GM10266 (cell line): ENCODE measurements at regions not wholly inside any gene's neighbourhood (a gene's known extent, or its start where the extent isn't known, plus 50 kb on each side); places are given as distances from the start of the nearest gene placed in this dataset.

Source experiments
- DNase-seq: peaks from one replicate; pipeline ENCODE4 v3.0.0; 2012; ENCODE audit errors: extremely low spot score
- TF ChIP-seq, protein P1 (sequence below): IDR thresholded peaks from 2 replicates; pipeline ENCODE4 v1.5.1; 2012; ENCODE audit warnings: mild to moderate bottlenecking, low read depth; ENCODE audit not compliant: control insufficient read depth, insufficient read depth; ENCODE audit errors: missing control alignments

DNA sequence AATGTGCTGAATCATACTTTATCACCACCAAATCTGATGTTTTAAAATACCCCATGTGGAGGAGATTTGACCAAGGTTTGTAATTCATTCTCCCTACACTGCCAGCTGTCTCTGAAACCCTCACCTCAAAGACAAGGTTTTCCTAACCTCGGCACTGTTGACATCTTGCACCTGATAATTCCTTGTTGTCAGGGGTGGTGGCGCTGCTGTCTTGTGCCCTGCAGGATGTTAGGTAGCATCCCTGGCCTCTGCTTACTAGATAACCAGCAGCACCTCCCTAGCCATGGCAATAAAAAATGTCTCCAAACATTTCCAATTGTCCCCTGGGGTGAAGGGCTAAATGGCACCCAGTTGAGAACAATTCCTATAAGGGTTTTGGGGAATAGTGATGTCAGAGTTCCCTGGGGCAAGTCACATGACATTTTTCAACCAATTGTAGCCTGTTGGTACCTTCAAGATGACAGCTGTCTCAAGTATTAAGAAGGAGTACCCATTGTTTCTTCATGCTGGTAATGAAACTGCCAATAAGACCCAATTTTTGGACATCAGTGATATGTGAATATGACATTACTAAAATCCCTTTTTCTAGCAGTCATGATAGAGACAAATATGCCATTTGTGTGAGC is 160.6 kb upstream of the PLCXD3 start:
- TF ChIP-seq, protein P1, sequence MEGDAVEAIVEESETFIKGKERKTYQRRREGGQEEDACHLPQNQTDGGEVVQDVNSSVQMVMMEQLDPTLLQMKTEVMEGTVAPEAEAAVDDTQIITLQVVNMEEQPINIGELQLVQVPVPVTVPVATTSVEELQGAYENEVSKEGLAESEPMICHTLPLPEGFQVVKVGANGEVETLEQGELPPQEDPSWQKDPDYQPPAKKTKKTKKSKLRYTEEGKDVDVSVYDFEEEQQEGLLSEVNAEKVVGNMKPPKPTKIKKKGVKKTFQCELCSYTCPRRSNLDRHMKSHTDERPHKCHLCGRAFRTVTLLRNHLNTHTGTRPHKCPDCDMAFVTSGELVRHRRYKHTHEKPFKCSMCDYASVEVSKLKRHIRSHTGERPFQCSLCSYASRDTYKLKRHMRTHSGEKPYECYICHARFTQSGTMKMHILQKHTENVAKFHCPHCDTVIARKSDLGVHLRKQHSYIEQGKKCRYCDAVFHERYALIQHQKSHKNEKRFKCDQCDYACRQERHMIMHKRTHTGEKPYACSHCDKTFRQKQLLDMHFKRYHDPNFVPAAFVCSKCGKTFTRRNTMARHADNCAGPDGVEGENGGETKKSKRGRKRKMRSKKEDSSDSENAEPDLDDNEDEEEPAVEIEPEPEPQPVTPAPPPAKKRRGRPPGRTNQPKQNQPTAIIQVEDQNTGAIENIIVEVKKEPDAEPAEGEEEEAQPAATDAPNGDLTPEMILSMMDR, result no peak
- DNase-seq, result no peak

DNA sequence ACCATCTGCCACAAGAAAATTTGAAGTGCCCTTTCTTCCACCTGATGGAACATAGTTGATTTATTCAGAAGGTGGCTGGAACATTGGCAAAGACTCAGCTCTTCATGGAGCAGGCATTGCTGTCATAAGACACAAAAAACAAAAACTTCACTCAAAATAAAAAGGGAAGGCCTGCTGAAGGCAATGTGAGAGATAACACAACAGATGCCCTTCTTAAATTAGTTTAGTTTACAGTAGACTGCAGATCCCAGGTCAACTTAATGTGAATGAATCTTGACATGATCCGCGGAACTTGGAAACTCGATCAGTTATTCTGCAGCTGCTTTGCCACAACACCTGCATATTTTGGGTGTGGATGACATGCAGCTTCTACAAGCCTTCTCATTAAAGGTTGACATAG is 159.8 kb upstream of the PLCXD3 start:
- TF ChIP-seq, protein P1, result no peak
- no peak for DNase-seq

DNA sequence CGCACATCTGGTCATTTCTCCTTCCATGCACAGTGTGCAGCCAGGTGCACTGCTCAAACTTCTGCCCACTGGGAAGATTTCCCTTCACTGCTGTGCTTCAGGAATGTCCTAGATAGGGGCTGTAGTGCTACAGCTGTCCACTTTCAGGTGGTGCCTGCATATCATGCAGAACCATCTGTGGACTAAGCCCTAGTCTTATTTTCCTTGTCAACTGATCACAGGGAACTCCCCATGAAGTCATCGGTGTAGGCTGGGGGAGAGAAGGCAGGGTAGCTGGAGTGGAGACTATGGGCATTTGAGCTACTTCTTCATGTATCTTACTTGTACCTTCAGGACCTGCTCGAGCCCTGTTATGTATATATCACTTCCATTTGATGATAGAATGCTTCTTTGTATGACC is 150.9 kb upstream of the PLCXD3 start:
- DNase-seq, result no peak
- TF ChIP-seq, protein P1, result no peak

DNA sequence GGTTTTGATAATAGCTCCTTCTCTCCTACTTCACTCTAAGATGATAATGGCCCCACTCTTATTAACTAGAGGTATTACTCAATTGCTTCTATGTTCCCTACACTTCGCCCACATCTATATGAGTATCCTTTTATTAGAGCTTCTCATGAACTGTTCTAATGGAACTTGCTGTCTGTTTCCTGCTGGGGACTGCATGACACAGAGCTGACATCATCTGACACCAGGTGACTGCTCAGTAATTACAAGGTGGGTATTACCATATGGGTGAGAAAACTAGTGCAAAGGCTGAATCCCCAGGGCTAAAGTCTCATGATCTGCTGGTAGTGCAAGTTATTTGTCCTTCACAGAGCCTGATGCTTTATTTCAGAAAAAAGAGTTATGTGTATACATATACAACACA is 146.2 kb upstream of the PLCXD3 start:
- DNase-seq, result no peak
- TF ChIP-seq, protein P1, result no peak

DNA sequence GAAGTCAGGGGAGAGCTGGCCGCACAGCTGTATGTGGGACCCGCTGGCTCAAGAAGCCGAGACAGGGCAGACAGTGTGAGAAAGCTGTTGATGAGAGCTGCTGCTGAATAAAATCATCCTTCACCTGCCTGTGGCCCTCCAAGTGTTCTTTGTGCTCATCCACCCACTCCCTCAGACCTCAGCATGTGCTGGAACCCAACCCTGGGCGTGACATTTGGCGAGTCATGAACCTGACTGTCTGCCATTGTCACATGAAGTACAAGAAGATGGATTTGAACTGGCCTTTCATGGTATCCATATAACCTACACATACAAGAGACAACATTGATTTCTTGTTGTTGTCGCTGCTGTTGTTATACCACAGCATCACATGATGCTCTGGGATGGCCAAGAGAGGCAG is 139.7 kb upstream of the PLCXD3 start:
- no peak for DNase-seq
- TF ChIP-seq, protein P1, result no peak

DNA sequence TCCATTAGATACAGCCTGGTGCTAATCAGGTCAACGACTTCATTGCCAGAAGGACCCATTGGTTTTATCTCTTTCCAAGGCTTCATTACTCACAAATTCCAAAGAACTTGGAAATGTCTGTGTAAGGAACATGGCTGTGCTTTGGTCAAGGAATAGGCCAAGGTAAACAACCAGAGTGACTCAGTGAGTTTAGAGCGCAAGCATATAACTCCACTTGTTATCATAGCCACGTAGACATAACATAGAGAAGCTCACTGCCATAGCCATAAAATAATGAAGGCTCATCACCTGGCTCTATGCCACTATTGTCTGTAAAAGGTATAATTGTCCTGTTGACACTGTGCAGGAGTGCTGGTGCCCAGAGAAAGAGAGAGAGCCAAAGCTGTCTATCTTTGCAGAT is 139.3 kb upstream of the PLCXD3 start:
- TF ChIP-seq, protein P1, result no peak
- no peak for DNase-seq

DNA sequence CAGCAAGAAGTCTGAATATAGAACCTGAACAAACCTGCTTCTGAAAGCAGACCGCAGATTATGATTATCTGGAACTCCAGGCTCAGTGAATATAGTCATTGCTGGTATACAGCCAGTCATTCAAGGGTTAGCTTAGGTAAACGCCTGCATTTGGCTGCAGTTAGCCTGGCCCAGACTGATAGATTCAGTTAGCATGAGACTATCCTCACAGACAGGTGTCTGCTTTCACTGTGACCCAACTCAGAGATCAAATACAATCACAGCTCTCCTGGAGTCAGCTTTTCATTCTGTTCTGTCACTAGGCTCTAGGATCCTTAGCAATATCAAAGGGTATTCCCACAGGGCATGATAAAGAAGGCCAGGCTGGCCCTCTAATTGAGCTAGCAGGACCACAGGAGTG is 138.6 kb upstream of the PLCXD3 start:
- TF ChIP-seq, protein P1, result no peak
- DNase-seq, result no peak
